GM19238 (cell line): ENCODE measurements at regions not wholly inside any gene's neighbourhood (a gene's known extent, or its start where the extent isn't known, plus 50 kb on each side); places are given as distances from the start of the nearest gene placed in this dataset.
"Not testable (repeated sequence)": the region's sequence is repeated elsewhere in the genome, so short reads cannot be mapped to it uniquely, and the experiment has no call there.

ENCODE experiments used
- DNase-seq: peaks from one replicate; pipeline ENCODE4 v3.0.0; 2011; ENCODE audit warnings: low spot score; ENCODE audit not compliant: insufficient read length

DNA sequence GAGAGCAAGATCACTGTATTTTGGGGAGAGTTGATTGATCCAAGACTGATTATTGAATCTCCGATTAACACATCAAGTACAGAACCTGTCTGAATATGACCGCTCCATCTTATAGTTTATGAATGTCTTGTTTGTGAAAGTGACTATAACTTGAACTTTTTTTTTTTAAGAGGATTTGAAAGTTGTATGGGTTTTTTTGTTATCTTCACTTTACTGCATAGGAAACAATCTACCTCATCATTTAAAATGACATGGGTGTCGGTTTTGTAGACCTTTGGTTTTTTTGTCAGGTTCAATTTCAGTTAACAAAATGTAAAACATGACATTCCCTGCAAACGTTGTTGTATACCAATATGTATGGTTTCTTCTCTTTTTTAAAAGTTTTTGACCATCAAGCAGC is 103.0 kb upstream of the NUDT6 start:
- DNase-seq, result no peak

- not testable (repeated sequence) for DNase-seq
Observed at GRCh38 chr4:123026015-123026414, 103.6 kb upstream of the NUDT6 start.

GRCh38 chr4:123031664-123032063 is 109.3 kb upstream of the NUDT6 start:
- no peak for DNase-seq

- DNase-seq, result no peak
Observed at GRCh38 chr4:123034023-123034422, 111.6 kb upstream of the NUDT6 start.

- DNase-seq, result no peak
Observed at GRCh38 chr4:123035239-123035638, 112.8 kb upstream of the NUDT6 start.

- no peak for DNase-seq
Observed at GRCh38 chr4:123037804-123038203, 115.4 kb upstream of the NUDT6 start.

DNA sequence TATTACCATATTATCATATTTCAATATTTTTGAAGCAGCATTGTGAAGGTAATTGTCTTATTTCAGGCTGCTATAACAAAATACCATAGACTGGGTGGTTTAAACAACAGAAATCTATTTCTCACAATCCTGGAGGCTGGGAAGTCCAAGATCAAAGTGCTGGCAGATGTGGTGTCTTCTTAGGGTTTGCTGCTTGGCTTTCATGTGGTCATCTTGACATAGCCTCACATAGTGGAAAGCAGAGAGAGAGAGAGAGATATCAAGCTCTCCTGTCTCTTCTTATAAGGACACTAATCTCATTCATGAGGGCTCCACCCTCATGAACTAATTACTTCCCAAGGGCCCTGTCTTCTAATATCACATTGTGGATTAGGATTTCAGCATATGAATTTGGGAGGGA is 119.7 kb upstream of the NUDT6 start:
- DNase-seq, result no peak

DNA sequence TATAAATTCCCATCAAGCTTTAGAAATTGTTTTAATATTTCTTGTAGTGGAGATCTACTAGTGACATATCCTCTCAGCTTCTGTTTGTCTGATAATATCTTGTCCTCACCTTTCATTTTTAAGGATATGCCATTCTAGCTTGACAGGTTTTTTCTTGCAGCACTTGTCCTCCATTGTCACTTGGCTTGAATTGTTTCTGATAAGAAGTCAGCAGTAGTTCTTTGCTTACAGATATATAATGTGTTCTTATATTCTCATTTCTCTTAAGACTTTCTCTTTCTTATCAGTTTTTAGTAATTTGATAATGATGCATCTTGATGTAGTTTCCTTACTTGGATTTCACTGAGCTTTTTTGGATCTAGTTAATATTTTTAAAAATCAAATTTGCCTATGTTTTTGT is 120.6 kb upstream of the NUDT6 start:
- DNase-seq, result no peak

GRCh38 chr4:123043793-123044425 is 121.5 kb upstream of the NUDT6 start:
- DNase-seq, result no peak

- DNase-seq, result no peak
Observed at GRCh38 chr4:123046096-123046495, 123.7 kb upstream of the NUDT6 start.

GRCh38 chr4:123050018-123050417 is 127.6 kb upstream of the NUDT6 start:
- no peak for DNase-seq

GRCh38 chr4:123052007-123052406 is 129.6 kb upstream of the NUDT6 start:
- DNase-seq, result no peak

DNA sequence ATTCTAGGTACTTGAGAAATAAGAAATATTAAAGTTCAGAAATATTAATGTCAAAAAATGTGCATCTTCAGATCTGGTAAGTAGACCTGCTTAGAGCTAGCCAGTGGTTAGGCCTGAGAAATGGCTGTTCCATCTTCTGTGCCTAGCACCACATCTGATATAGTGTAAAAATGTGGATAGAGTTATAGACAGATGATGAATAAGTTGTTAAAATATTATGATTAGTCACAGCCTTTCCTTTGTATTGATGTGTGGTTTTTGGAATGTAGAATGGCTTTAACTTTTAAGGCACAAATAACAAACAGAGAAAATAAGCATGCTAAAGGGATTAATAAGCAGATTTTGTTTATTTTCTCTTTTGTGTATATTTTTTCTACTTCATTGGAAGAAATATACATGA is 133.5 kb upstream of the NUDT6 start:
- no peak for DNase-seq

GRCh38 chr4:123060039-123060770 is 137.8 kb upstream of the NUDT6 start:
- DNase-seq, result no peak

DNA sequence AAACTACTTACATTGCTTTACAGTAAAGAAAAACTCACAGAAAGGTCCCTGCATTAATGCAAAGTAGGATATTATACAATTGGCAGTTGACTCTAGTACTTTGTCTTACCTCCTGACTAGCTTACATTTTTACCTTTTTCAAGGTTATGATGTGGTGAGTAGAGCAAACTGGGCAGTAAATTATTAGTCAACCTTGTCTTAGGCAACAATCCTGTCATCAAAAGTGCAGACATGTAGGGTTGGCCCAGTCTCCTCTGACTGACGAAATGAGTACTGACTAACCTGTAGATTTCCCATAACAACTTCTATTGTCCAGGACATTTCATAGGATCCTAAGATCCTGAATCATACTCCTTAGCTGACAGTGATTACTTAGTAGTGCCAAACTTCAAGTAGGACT is 142.0 kb upstream of the NUDT6 start:
- no peak for DNase-seq

DNA sequence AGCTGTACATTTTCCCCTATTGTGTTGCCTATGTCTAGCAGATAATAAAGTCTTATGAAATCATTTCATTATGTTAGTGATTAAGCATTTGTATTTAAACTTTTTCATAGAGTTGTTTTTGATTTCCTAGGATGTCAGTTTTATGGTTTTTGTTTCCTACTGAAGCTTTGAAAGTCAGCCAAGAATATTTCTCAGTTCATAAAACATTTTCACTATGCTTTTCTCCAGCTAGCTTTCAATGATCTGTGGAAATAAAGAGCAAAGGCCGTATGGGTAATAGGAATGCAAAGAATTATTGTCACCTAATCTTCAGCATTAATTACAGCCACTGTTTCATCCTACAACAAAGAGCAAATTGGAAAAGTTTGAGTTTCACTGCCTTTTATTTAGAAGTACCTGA is 145.7 kb upstream of the NUDT6 start:
- no peak for DNase-seq

DNA sequence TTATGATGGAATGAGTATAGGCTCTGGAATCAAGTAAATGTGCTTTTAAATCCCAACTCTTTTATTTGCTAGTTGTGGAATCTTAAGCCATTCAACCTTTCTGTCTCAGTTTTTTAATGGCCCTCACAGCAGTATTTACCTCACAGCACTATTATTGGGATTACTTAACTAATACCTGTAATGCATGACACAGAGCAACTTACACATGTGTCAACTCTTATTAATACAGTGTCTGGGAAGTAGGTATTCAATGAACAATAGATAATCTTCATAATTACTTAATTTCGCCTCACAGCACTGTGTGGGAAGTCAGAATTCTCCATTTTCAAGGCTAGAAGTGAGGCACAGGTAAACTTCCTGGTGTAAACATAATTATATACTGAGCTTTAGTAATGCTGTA is 149.7 kb upstream of the NUDT6 start:
- no peak for DNase-seq

GRCh38 chr4:123073650-123074049 is 151.3 kb upstream of the NUDT6 start:
- no peak for DNase-seq

- no peak for DNase-seq
Observed at GRCh38 chr4:123077330-123077729, 154.9 kb upstream of the NUDT6 start.

DNA sequence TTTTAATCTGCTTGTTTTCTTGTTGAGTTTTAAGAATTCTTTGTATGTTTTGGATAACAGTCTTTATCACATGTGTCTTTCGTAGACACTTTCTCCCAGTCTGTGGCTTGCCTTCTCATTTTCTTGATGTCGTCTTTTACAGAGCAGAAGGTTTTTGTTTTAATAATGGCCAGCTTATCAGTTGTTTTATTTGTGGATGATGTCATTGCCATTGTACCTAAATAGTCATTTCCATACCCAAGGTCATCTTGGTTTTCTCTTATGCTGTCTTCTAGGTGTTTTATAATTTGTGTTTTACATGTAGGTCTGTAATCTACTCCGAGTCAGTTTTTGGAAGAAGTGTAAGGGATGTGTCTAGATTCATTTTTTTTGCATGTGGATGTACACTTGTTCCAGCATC is 159.6 kb upstream of the NUDT6 start:
- DNase-seq, result no peak

GRCh38 chr4:123083646-123084045 is 161.2 kb upstream of the NUDT6 start:
- no peak for DNase-seq

DNA sequence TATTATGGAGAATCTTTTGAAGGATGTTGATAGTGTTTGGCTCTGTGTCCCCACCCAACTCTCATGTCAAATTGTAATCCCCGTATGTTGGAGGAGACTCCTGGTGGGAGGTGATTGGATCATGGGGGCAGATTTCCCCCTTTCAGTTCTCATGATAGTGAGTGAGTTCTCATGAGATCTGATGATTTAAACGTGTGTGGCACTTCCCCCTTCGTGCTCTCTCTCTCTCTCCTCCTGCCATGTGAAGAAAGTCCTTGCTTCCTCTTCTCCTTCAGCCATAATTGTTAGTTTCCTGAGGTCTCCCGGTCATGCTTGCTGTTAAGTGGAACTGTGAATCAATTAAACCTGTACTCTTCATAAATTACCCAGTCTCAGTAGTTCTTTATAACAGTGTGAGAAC is 166.1 kb upstream of the NUDT6 start:
- DNase-seq, result no peak

DNA sequence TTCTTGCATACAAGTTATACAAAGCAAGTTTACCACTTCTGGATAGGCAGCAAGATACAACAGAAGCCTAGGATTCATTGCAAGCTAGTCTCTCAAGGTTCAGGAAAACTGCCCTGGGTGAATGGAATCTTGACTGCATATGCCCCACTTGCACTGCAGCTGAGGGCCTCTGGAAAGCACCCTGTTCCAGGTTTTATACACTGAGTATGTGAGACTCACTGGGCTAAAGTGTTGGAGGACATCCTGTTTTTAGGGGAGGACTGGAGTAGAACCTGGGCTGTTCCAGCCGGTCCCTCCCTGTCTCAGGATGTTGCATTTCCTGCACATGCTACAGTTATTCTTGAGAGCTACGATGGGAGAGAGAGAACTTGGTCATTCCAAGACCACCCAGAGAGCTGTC is 168.5 kb upstream of the NUDT6 start:
- DNase-seq, result no peak
